GM12865 (cell line): ENCODE measurements at regions not wholly inside any gene's neighbourhood (a gene's known extent, or its start where the extent isn't known, plus 50 kb on each side); places are given as distances from the start of the nearest gene placed in this dataset.

Experiments used
- DNase-seq: peaks from one replicate; pipeline ENCODE4 v3.0.0; 2010; ENCODE audit warnings: low read depth
- H3K4me3 ChIP-seq: 2 replicates; pipeline ENCODE4 v1.5.1; 2011; ENCODE audit warnings: mild to moderate bottlenecking, low read depth, low read length, control low read depth
- TF ChIP-seq, protein P1 (sequence below): IDR thresholded peaks from 2 replicates; pipeline ENCODE4 v1.5.1; 2011; ENCODE audit warnings: low read length, control low read depth, low read depth, inconsistent platforms; ENCODE audit not compliant: insufficient read depth; ENCODE audit errors: missing control alignments

DNA sequence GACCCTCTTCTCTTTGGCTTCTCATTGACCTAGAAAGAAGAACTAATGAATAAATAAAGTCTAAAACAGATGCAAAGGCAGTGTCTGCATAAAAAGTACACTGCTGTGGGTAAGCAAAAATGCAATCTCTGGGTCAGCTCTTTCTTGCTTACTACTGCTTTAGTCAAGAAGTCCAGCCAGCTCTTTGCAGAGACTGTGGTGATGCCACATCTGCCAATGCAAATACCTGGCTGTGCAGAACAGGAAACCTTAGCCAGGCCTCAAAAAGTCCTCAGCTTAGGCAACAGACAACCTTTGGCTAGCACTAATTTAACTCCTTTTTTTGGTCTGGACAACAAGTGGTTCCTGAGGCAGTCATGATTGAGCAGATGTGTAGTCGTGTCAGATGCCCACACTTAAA lies 73.6 kb upstream of the RND3 start:
- H3K4me3 ChIP-seq = no peak overlapping the region
- DNase-seq = no peak
- TF ChIP-seq, protein P1, sequence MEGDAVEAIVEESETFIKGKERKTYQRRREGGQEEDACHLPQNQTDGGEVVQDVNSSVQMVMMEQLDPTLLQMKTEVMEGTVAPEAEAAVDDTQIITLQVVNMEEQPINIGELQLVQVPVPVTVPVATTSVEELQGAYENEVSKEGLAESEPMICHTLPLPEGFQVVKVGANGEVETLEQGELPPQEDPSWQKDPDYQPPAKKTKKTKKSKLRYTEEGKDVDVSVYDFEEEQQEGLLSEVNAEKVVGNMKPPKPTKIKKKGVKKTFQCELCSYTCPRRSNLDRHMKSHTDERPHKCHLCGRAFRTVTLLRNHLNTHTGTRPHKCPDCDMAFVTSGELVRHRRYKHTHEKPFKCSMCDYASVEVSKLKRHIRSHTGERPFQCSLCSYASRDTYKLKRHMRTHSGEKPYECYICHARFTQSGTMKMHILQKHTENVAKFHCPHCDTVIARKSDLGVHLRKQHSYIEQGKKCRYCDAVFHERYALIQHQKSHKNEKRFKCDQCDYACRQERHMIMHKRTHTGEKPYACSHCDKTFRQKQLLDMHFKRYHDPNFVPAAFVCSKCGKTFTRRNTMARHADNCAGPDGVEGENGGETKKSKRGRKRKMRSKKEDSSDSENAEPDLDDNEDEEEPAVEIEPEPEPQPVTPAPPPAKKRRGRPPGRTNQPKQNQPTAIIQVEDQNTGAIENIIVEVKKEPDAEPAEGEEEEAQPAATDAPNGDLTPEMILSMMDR = no peak

DNA sequence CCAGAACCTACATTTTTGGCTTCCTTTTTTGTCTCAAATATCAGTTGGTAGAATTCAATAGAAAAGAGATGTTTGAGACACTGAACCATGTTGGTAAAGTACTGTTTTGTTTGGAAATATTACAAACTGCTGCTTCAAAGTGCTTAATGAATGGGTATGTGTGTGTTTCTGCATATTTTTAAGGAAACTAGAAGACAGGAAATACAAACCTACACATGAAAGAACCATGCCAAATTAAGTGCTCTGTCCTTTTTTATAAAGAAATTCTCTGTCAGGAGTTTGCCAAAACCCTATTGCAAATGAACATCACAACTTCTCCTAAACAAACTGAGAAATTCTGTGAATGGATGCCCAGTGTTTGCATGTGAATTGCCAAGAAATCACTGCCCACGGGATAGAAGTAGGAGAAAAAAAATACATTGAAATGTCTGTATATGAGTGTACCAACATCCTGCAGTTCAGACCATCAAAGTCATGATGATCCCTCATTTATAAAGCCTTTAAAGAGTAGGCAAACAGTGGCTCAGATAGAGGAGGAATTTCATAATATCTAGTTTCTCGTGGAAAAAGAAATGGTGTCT lies 69.6 kb upstream of the RND3 start:
- DNase-seq = no peak
- TF ChIP-seq, protein P1 = no peak
- H3K4me3 ChIP-seq = no peak overlapping the region

DNA sequence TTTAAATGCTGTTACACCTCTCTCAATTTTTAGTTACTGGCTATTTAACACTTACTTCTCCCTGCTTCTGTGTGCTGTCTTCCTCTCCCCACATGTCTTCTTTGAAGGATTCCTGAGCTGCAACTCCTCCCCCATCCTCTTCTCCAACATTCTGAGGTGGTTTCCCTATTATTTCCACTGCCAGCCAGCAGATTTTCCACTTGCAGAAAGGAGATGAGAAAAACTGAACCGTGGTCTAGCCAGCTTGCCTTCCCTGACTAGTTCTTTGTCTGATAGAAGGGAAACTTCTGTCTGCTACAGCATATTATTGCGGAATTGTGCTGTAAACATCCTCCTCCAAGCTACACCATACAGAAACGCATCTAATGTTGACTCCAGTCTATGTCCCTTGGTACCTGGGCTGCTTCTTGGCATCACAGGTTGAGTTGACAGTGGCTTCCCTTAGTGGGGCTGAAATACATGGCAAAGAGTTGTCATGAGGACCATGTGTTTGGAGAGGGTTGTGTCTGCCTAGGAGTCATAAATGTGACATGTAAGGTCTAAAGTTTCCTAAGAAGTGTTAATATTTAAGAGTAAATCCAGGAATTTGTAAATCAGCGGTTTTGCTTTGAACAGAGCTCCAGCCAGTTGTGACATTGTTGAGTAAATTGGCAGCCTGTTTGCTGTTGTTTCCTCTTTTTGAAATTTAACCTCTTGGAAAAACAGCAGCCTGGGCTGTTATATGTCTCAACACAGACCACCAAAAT lies 68.3 kb upstream of the RND3 start:
- no peak for DNase-seq
- no peak overlapping the region for H3K4me3 ChIP-seq
- TF ChIP-seq, protein P1 = no peak

DNA sequence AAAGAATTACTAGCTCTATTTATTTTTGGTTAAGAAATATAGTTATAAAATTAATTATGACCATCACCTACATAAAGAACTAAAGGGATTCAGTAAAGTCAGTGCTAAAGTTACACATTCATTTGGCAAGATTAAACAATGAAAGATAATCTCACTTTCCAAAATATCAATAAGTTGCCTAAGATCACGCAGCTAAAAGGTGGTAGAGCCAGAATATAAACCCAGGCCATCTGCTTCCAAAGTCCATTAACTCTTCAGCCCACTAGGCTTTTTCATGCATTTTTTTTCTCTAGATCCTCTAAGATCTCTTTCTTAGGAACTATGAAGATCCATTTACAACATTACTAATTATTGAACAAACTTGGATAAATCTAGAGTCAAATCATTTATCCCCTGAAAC lies 66.6 kb upstream of the RND3 start:
- no peak for DNase-seq
- no peak overlapping the region for H3K4me3 ChIP-seq
- TF ChIP-seq, protein P1 = no peak

DNA sequence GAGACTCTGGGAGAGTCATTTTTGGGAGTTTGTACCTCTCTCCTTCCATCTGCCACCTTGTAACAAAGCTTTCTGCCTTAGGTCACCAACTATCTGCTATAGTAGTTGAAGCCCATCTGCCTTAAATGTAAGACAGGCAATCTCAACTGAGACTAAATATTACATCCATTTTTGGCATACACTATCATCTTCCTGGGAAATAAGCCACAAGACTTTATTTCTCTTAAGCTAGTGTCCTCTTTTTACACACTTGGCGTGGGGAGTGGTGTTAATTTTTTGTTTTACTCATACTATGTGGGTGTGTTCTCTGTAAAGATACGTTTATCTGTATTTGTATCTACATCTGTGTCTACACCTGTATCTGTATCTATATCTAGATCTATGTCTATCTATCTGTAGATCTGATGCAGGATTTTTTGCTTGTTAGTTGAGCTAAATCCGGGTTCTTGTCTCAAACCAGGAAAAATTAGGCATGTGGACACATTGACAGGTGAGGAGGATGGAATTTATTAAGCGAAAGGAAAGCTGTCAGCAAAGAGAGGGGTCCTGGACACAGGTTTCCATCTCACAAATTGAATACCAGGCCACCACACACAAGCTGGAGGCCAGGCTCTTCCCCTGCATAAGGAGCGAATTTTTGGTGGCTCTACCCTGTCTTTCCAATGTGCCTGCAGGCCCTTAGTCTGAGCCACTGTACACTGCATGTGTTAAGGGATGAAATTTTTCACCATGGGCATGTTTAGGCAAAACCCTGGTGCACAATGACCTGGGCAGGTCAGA lies 64.8 kb upstream of the RND3 start:
- TF ChIP-seq, protein P1 = no peak
- DNase-seq = no peak
- no peak overlapping the region for H3K4me3 ChIP-seq

DNA sequence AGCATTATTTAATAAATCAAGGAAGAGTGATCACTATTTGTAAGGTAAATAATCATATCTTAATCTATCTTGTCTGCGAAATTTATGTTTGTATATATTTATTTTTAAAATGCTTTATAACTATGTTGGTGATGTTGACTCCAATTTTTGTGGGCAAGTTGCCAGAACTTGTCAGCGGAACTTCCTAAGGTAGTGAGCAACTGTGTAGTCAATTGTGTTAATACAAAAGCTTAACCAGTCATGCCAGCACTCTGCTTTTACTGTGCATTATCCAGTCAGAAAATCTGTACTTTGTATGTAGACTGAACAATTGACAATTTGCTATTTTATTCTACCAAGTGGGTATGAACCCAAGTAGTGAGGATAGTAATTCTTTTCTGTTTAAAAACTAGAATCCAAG lies 61.9 kb upstream of the RND3 start:
- no peak for DNase-seq
- H3K4me3 ChIP-seq = no peak overlapping the region
- TF ChIP-seq, protein P1 = no peak
